A673 (cell line): ENCODE measurements at regions not wholly inside any gene's neighbourhood (a gene's known extent, or its start where the extent isn't known, plus 50 kb on each side); places are given as distances from the start of the nearest gene placed in this dataset.

Experiments
- EZH2 ChIP-seq: fragments of 200-600 bp; sonication (generic); IDR thresholded peaks from 2 replicates; pipeline ENCODE4 v1.6.1; 2017; ENCODE audit warnings: borderline replicate concordance, low read depth, mild to moderate bottlenecking, mixed read lengths, antibody characterized with exemption, low read length; ENCODE audit not compliant: poor library complexity, severe bottlenecking
- TF ChIP-seq, protein P1 (sequence below): fragments of 300-800, 200-600 bp; sonication (generic); conservative IDR thresholded peaks from 2 replicates; pipeline ENCODE4 v1.5.1; 2017; ENCODE audit warnings: low read depth, mild to moderate bottlenecking, antibody characterized with exemption, low read length, moderate library complexity, mixed read lengths

GRCh38 chr10:71070741-71071140, 141.6 kb upstream of the UNC5B start:
- TF ChIP-seq, protein P1, sequence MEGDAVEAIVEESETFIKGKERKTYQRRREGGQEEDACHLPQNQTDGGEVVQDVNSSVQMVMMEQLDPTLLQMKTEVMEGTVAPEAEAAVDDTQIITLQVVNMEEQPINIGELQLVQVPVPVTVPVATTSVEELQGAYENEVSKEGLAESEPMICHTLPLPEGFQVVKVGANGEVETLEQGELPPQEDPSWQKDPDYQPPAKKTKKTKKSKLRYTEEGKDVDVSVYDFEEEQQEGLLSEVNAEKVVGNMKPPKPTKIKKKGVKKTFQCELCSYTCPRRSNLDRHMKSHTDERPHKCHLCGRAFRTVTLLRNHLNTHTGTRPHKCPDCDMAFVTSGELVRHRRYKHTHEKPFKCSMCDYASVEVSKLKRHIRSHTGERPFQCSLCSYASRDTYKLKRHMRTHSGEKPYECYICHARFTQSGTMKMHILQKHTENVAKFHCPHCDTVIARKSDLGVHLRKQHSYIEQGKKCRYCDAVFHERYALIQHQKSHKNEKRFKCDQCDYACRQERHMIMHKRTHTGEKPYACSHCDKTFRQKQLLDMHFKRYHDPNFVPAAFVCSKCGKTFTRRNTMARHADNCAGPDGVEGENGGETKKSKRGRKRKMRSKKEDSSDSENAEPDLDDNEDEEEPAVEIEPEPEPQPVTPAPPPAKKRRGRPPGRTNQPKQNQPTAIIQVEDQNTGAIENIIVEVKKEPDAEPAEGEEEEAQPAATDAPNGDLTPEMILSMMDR: no peak
- TF ChIP-seq EZH2: no peak
